ENCODE measurements at regions not wholly inside any gene's neighbourhood (a gene's known extent, or its start where the extent isn't known, plus 50 kb on each side); places are given as distances from the start of the nearest gene placed in this dataset.
A peak's percentile ranks its signal among the peaks of the same experiment; 100 is the strongest.

GRCh38 chr6:91565207-91565606 lies 978.3 kb upstream of the MAP3K7 start:
- no peaks in the 10 kb centered on the region for H3K4me1 ChIP-seq
- H3K9me3 ChIP-seq = no peaks in the 10 kb centered on the region
- no peak overlapping the region for H3K4me3 ChIP-seq
- 45 to 52% methylated on average over 3 of the region's 3 CpGs for WGBS, 2 donors
- no peak for FAIRE-seq
- no peaks in the 10 kb centered on the region for H3K27me3 ChIP-seq
- no peak for ATAC-seq
- intact Hi-C loops (cut with DNase I) = no loop called here
- DNase-seq = no peak
- H3K27ac ChIP-seq = no peak overlapping the region
- H3K36me3 ChIP-seq = no peaks in the 10 kb centered on the region
- no peak for TF ChIP-seq CTCF (IDR thresholded peaks at IDR 0.05)

- Histone ChIP-seq H3K4me3 (no peak overlapping the region), H3K4me1 (no peaks in the 10 kb centered on the region), H3K27ac (no peak overlapping the region), H3K27me3 (no peaks in the 10 kb centered on the region), H3K36me3 (no peaks in the 10 kb centered on the region), H3K9me3 (no peaks in the 10 kb centered on the region)
- WGBS, 2 donors = 60 to 61% methylated on average over 3 of the region's 3 CpGs
- ATAC-seq (no peak), DNase-seq (no peak), FAIRE-seq (no peak)
- no peak for TF ChIP-seq CTCF (IDR thresholded peaks at IDR 0.05)
- intact Hi-C loops (cut with DNase I) = no loop called here
Observed at GRCh38 chr6:91562955-91563354, 976.1 kb upstream of the MAP3K7 start.

- H3K27me3 ChIP-seq = no peaks in the 10 kb centered on the region
- WGBS, 2 donors = 67 to 82% methylated on average over 3 of the region's 3 CpGs
- FAIRE-seq (no peak), DNase-seq (peak in 1 of 6 donors; percentile 20), ATAC-seq (no peak)
- H3K9me3 ChIP-seq = no peaks in the 10 kb centered on the region
- no peaks in the 10 kb centered on the region for H3K36me3 ChIP-seq
- no peak overlapping the region for H3K27ac ChIP-seq
- H3K4me1 ChIP-seq = no peaks in the 10 kb centered on the region
- H3K4me3 ChIP-seq = no peak overlapping the region
- TF ChIP-seq CTCF (IDR thresholded peaks at IDR 0.05) = no peak
- intact Hi-C loops (cut with DNase I) = no loop called here
Observed at GRCh38 chr6:91560409-91560808, 973.5 kb upstream of the MAP3K7 start.

- no peaks in the 10 kb centered on the region for H3K36me3 ChIP-seq
- intact Hi-C loops (cut with DNase I) = no loop called here
- no peaks in the 10 kb centered on the region for H3K9me3 ChIP-seq
- no peaks in the 10 kb centered on the region for H3K4me1 ChIP-seq
- ATAC-seq (no peak), FAIRE-seq (no peak), DNase-seq (no peak)
- 51 to 53% methylated on average over 5 of the region's 5 CpGs for WGBS, 2 donors
- H3K27ac ChIP-seq = no peak overlapping the region
- no peak overlapping the region for H3K4me3 ChIP-seq
- no peak for TF ChIP-seq CTCF (IDR thresholded peaks at IDR 0.05)
- no peaks in the 10 kb centered on the region for H3K27me3 ChIP-seq
Observed at GRCh38 chr6:91540902-91541301, 954.0 kb upstream of the MAP3K7 start.

GRCh38 chr6:91539456-91539855 lies 952.6 kb upstream of the MAP3K7 start:
- no peak for TF ChIP-seq CTCF (IDR thresholded peaks at IDR 0.05)
- no peak for ATAC-seq
- H3K27ac ChIP-seq = no peak overlapping the region
- H3K4me1 ChIP-seq = no peaks in the 10 kb centered on the region
- FAIRE-seq = no peak
- DNase-seq = no peak
- intact Hi-C loops (cut with DNase I) = no loop called here
- WGBS, 2 donors = 49 to 57% methylated on average over 3 of the region's 3 CpGs
- no peaks in the 10 kb centered on the region for H3K36me3 ChIP-seq
- no peaks in the 10 kb centered on the region for H3K27me3 ChIP-seq
- no peak overlapping the region for H3K4me3 ChIP-seq
- no peaks in the 10 kb centered on the region for H3K9me3 ChIP-seq
